ENCODE measurements at regions not wholly inside any gene's neighbourhood (a gene's known extent, or its start where the extent isn't known, plus 50 kb on each side); places are given as distances from the start of the nearest gene placed in this dataset.

GRCh38 chr1:4019147-4019521 is 119.1 kb upstream of the C1orf174 start:
- TF ChIP-seq CTCF (IDR thresholded peaks at IDR 0.05) (no peak), EP300 (IDR thresholded peaks at IDR 0.05) (no peak), POLR2A (IDR thresholded peaks at IDR 0.05) (no peak)
